GM12892 (cell line): ENCODE measurements at regions not wholly inside any gene's neighbourhood (a gene's known extent, or its start where the extent isn't known, plus 50 kb on each side); places are given as distances from the start of the nearest gene placed in this dataset.

Experiments
- POLR2A ChIP-seq: IDR thresholded peaks from 2 replicates; pipeline ENCODE4 v1.6.1; 2011; ENCODE audit warnings: low read depth, low read length, control low read depth
- POLR2AphosphoS5 ChIP-seq: IDR thresholded peaks from 2 replicates; pipeline ENCODE4 v1.6.1; 2011; ENCODE audit warnings: low read depth, low read length, control low read depth

DNA sequence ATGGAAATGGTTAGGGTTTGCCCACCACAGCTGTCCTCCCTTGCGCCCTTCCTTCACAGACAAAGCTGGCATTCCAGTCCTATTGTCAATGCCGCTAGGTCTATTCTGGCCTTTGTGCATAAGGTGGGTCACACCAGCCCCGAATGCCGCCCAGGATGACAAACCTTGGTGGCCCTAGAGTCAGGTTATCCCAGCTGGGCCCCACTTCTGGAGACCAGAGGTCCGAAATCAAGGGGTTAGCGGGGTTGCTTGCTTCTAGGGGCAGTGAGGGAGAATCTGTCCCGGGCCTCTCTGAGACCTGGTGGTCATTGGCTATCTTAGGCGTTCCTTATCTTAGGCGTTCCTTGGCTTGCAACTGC is 472.1 kb downstream of the SOX9 start:
- TF ChIP-seq POLR2A, result no peak
- TF ChIP-seq POLR2AphosphoS5, result no peak
